Colonic mucosa (tissue), 4 donors: ENCODE measurements at regions not wholly inside any gene's neighbourhood (a gene's known extent, or its start where the extent isn't known, plus 50 kb on each side); places are given as distances from the start of the nearest gene placed in this dataset.

Experiments
- DNase-seq: peaks from one replicate; pipeline ENCODE4 v3.0.0-alpha.2; 2020
- H3K27ac ChIP-seq: fragments of 200-600 bp; one replicate; pipeline ENCODE4 v1.8.0; 2021
- H3K27me3 ChIP-seq: fragments of 200-600 bp; one replicate; pipeline ENCODE4 v1.8.0; 2021
- H3K36me3 ChIP-seq: fragments of 200-600 bp; one replicate; pipeline ENCODE4 v1.8.0; 2021
- H3K4me1 ChIP-seq: fragments of 200-600 bp; one replicate; pipeline ENCODE4 v1.8.0; 2021; ENCODE audit warnings: mild to moderate bottlenecking
- H3K4me3 ChIP-seq: fragments of 200-600 bp; one replicate; pipeline ENCODE4 v1.8.0; 2021
- H3K9ac ChIP-seq, 2 donors: one replicate each; pipeline ENCODE4 v1.7.0; 2013; ENCODE audit warnings: control low read depth in 2 of 2, low read depth in 2 of 2, low read length in 2 of 2
- H3K9me3 ChIP-seq: fragments of 200-600 bp; one replicate; pipeline ENCODE4 v1.8.0; 2021
- CTCF ChIP-seq: fragments of 200-600 bp; IDR thresholded peaks from one replicate; pipeline ENCODE4 v1.8.0; 2022; ENCODE audit warnings: antibody characterized with exemption, mild to moderate bottlenecking
- intact Hi-C: fragments of 100-400 bp; cut with DNase I; formaldehyde crosslinking; loops from one replicate; pipeline ENCODE4 v1.14.1; 2022
- donor health status: healthy.
- donor health status: DM: no; HTN: no; CAD: no.
- donor health status: DM: no; HTN: no; CAD: no.

DNA sequence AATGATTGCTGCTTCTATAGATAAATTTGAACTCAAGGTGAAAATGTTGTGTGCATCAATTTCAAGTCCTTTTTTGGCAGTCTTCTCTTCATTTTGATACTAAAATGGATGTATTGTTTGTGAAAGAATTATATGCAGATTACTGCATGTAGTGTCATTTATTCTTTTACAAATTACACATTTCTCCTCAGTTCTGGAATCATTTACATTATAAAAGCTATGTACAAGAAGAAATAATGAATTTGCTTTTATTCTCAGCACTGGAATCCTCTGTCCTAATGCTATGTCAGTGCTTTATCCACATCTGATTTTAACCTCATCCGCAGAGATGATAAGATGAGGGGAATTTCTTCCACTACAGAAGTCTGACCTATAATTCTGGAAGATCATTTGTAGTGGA lies 220.8 kb upstream of the UBE2E3 start:
- no peak overlapping the region for H3K9ac ChIP-seq
- no peaks in the 10 kb centered on the region for H3K36me3 ChIP-seq
- H3K27me3 ChIP-seq: no peaks in the 10 kb centered on the region
- H3K9me3 ChIP-seq: no peaks in the 10 kb centered on the region
- H3K27ac ChIP-seq: no peak overlapping the region
- TF ChIP-seq CTCF: no peak
- H3K4me1 ChIP-seq: no peaks in the 10 kb centered on the region
- H3K4me3 ChIP-seq: no peak overlapping the region
- intact Hi-C loops: no loop called here
- no peak for DNase-seq

- Histone ChIP-seq H3K27me3 (no peaks in the 10 kb centered on the region), H3K27ac (no peak overlapping the region), H3K36me3 (no peaks in the 10 kb centered on the region), H3K9ac (no peak overlapping the region), H3K4me3 (no peak overlapping the region), H3K4me1 (no peaks in the 10 kb centered on the region), H3K9me3 (no peaks in the 10 kb centered on the region)
- no peak for TF ChIP-seq CTCF
- intact Hi-C loops: no loop called here
- no peak for DNase-seq
These were observed 226.3 kb upstream of the UBE2E3 start for GRCh38 chr2:180753809-180754761.

DNA sequence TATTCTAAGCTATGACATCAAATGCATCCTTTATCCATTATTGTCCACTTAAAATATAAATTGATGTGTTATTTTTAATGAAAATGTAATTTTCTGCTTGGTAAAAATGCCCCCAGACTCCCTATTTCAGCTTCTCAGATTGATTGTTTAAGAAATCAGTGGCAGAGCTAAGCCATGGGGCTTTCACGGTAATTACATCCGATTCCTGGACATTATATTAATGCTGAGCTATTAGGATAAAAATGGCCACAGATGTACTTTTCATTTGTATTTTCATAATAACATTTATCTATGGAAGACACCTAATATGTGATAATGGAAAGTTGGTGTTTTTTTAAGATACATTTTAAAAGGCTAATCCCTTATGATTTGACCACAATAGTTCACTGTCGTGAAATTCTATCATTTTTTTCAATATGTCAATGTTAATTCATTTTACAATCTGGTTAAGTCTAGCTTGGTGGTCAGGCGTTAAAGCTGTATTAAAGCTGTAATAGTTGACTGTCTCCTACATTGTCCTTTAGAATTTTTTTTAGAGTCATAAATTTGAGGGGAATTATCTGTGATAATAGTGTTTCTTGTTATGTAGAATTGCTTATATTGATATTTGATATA lies 229.0 kb upstream of the UBE2E3 start:
- TF ChIP-seq CTCF: no peak

DNA sequence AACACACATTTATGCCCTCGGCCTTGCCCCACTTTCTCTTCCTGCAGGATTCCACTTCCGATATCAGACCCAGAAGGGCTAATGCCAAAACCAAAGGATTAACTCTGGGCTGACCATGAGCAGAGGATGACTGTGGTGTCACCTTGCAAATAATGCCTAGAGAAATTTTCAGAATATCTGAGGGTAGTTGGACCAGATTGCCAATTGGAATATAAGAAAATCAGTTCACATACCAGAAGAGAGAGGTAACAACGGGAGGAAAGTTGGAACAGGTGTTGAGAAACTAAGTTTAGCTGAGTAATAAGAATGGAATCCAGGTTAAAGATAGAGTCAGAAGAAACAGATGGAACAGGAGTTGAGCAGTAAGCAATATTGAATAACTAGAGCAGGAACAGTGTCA lies 232.7 kb upstream of the UBE2E3 start:
- no peak for DNase-seq
- Histone ChIP-seq H3K27me3 (no peaks in the 10 kb centered on the region), H3K9ac (no peak overlapping the region), H3K4me3 (no peak overlapping the region), H3K36me3 (no peaks in the 10 kb centered on the region), H3K4me1 (no peaks in the 10 kb centered on the region), H3K9me3 (no peaks in the 10 kb centered on the region), H3K27ac (no peak overlapping the region)
- intact Hi-C loops: no loop called here
- no peak for TF ChIP-seq CTCF

More for the DNA sequence above, 229.0 kb upstream of the UBE2E3 start:
- no peaks in the 10 kb centered on the region for H3K9me3 ChIP-seq
- no peaks in the 10 kb centered on the region for H3K36me3 ChIP-seq
- H3K9ac ChIP-seq: no peak overlapping the region
- no peak for DNase-seq
- no peaks in the 10 kb centered on the region for H3K4me1 ChIP-seq
- no peak overlapping the region for H3K4me3 ChIP-seq
- no peak overlapping the region for H3K27ac ChIP-seq
- no peaks in the 10 kb centered on the region for H3K27me3 ChIP-seq
- intact Hi-C loops: no loop called here

DNA sequence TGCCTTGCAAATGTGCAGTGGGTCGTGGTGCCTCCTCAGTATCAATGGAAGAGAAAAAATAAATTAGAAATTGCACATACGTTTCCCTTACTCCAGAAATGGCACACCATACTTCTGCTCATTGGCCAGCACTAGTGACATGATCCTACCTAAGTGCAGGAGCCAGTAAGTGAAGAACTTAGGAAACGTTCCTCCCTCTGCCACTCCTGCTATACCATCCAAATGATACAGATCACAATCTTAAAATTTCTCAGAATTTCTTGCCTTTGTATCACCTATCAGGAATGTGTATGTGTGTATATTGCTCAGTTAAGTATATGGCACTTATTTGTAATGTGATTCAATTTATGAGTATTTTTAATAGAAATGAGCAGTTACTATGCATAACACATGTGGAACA lies 237.0 kb upstream of the UBE2E3 start:
- Histone ChIP-seq H3K9me3 (no peaks in the 10 kb centered on the region), H3K9ac (no peak overlapping the region), H3K36me3 (no peaks in the 10 kb centered on the region), H3K27ac (no peak overlapping the region), H3K4me3 (no peak overlapping the region), H3K27me3 (no peaks in the 10 kb centered on the region), H3K4me1 (no peaks in the 10 kb centered on the region)
- intact Hi-C loops: no loop called here
- DNase-seq: no peak
- no peak for TF ChIP-seq CTCF
